ENCODE measurements at regions not wholly inside any gene's neighbourhood (a gene's known extent, or its start where the extent isn't known, plus 50 kb on each side); places are given as distances from the start of the nearest gene placed in this dataset.

GRCh38 chr7:67595431-67596180 lies 599.0 kb downstream of the TYW1 start:
- TF ChIP-seq, protein P1, sequence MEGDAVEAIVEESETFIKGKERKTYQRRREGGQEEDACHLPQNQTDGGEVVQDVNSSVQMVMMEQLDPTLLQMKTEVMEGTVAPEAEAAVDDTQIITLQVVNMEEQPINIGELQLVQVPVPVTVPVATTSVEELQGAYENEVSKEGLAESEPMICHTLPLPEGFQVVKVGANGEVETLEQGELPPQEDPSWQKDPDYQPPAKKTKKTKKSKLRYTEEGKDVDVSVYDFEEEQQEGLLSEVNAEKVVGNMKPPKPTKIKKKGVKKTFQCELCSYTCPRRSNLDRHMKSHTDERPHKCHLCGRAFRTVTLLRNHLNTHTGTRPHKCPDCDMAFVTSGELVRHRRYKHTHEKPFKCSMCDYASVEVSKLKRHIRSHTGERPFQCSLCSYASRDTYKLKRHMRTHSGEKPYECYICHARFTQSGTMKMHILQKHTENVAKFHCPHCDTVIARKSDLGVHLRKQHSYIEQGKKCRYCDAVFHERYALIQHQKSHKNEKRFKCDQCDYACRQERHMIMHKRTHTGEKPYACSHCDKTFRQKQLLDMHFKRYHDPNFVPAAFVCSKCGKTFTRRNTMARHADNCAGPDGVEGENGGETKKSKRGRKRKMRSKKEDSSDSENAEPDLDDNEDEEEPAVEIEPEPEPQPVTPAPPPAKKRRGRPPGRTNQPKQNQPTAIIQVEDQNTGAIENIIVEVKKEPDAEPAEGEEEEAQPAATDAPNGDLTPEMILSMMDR (IDR thresholded peaks at IDR 0.05; ENCODE audit: low read depth, low read length, missing input control): no peak
- no peak for TF ChIP-seq RXRA (IDR thresholded peaks at IDR 0.05)
- no peak for TF ChIP-seq YY1 (IDR thresholded peaks at IDR 0.05)
- no peak for TF ChIP-seq REST (IDR thresholded peaks at IDR 0.05)
- TF ChIP-seq, protein P2, sequence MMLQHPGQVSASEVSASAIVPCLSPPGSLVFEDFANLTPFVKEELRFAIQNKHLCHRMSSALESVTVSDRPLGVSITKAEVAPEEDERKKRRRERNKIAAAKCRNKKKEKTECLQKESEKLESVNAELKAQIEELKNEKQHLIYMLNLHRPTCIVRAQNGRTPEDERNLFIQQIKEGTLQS (IDR thresholded peaks at IDR 0.05): no peak
- TF ChIP-seq RAD21 (IDR thresholded peaks at IDR 0.05): no peak
- no peak for TF ChIP-seq JUND (IDR thresholded peaks at IDR 0.05)
- TF ChIP-seq MAX (IDR thresholded peaks at IDR 0.05): no peak
